DMS53 (cell line): ENCODE measurements at regions not wholly inside any gene's neighbourhood (a gene's known extent, or its start where the extent isn't known, plus 50 kb on each side); places are given as distances from the start of the nearest gene placed in this dataset.
A peak's percentile ranks its signal among the peaks of the same experiment; 100 is the strongest.
"Not testable (repeated sequence)": the region's sequence is repeated elsewhere in the genome, so short reads cannot be mapped to it uniquely, and the experiment has no call there.

ENCODE experiments used
- DNase-seq: peaks from one replicate; lab custom pipeline; 2025; lab: John Stamatoyannopoulos, UW

GRCh38 chr12:88756153-88756552, 175.9 kb upstream of the KITLG start:
- DNase-seq = no peak

GRCh38 chr12:88753707-88754106, 173.4 kb upstream of the KITLG start:
- DNase-seq = no peak

- no peak for DNase-seq
Observed at GRCh38 chr12:88753066-88753465, 172.8 kb upstream of the KITLG start.

- no peak for DNase-seq
Observed at GRCh38 chr12:88752183-88752582, 171.9 kb upstream of the KITLG start.

DNA sequence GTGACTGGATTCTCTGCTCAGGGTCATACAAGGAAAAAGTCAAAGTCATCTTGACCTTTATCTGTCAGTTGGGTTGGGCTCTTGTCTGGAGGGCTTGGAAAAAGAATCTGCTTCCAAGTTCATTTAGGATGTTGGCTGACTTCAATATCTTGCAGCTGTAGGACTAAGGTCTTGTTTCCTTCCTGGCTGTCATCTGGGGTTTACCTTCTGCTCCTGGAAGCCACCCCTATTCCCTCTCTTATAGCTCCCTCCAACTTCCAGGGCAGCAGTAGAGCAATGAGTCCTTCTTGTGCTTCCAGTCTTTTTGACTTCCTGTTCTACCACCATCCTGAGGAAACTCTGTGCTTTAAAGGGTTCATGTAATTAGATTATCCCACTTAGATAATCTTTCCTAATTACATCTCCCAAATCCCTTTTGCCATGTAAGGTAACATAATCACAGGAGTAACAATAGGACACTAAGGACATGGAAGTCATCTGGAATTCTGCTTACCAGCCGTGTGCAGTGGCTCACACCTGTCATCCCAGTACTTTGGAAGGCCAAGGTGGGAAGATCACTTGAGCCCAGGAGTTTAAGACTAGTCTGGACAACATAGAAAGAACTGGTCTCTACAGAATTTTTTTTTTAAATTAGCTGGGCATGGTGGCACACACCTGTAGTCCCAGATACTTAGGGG, 170.7 kb upstream of the KITLG start:
- no peak for DNase-seq

DNA sequence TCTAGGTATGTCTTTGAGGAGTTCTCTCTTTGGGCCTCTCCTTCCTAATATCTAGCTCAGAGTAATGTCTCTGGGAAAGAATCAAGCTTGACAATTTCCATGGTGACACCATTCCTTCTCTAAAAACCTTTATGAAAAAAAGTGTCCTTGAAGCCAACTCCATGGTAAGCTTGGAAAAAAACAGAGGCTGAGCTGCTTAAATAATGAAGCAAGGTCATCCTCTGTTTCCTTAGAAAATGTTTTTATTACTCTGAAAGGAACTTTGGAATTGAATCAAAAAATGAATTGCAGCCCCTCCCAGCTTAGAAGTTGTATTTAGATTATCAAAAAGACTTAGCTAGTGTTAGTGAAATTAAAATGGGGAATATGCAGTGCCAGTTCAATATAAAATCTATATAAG, 166.1 kb upstream of the KITLG start:
- no peak for DNase-seq

DNA sequence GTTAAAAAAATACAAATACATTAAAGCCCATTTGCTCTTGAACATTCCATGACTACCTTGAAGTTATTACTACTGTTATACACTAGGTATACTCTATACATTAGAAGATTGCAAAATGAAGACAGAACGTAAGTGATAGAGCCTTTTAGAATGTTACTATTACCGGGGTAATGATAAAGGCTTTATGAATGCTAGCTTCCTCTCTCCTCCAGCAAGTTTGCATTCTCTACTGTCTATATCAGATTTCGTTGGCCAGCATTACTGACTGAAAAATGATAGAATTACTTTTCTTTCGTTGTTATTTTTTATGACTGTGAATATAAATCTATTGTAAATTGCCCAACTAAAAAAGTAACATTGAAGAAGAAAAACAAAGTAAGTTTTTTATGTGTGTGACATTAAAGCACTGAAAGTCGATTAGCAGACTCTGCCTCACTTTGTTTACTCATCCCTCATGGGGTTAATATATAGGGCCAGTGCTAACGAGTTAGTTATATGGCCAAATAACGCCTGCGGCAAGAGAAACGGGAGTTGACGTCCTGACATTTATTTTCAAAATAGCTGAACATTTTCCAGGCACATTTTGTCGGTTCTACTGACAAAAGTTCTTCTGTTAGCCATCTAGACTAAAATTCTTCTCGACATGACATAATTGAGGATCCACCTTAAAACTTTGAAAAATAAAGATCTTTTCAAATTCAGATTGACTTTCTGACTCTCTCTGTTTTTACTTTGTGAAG, 163.8 kb upstream of the KITLG start:
- no peak for DNase-seq

- DNase-seq = no peak
Observed at GRCh38 chr12:88737838-88738472, 157.7 kb upstream of the KITLG start.

GRCh38 chr12:88736031-88736430, 155.8 kb upstream of the KITLG start:
- no peak for DNase-seq

- no peak for DNase-seq
Observed at GRCh38 chr12:88733008-88733407, 152.7 kb upstream of the KITLG start.

- no peak for DNase-seq
Observed at GRCh38 chr12:88729196-88729595, 148.9 kb upstream of the KITLG start.

- DNase-seq = no peak
Observed at GRCh38 chr12:88726806-88727720, 146.8 kb upstream of the KITLG start.

DNA sequence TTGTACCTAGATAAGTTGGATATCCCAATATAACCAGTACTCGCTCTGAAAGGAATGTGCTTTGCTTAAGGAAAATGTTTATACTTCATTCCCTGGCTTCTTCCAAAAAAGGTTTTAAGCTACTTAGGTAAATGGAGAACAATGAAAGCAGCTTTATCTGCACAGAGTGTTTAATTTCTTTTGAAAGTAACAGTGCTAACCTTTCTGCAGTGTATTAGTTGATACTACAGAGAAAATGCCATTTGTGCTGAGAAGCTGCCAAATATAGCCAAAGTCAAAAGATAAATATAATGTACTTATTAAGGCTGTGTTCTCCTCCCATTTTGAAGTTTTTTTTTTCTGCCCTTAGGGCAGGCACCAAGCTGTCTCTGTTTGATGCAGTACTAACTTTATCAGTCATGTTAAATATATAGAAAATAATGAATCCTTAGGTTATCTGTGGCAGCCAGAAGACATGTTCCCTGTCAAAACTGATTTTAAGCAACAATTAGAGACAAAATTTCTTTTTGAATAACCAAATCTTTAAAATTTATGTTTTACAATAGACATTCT, 145.4 kb upstream of the KITLG start:
- DNase-seq = no peak

- no peak for DNase-seq
Observed at GRCh38 chr12:88723219-88723618, 142.9 kb upstream of the KITLG start.

GRCh38 chr12:88720785-88721650, 140.7 kb upstream of the KITLG start:
- no peak for DNase-seq

DNA sequence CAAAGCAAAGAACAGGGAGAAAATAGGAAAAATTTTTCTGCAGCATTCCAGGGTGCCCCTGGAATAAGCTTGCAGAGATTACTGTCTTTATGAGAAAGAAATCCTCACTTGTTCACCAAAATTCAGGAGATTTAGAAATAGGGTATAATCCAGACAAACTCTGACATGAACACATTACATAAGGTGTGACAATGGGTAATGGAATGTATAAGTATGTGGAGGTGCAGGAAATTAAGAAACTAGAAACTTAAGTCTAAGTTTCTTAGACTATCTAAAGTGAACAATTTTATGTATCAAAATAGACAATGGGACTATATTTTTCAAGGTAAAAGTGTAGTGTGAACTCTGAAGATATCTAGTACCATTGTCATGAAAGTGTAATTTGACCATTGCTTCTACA, 140.0 kb upstream of the KITLG start:
- DNase-seq = no peak

GRCh38 chr12:88717188-88717587, 136.9 kb upstream of the KITLG start:
- no peak for DNase-seq

- DNase-seq = peak; percentile 32
Observed at GRCh38 chr12:88716240-88716639, 136.0 kb upstream of the KITLG start.

GRCh38 chr12:88715673-88716072, 135.4 kb upstream of the KITLG start:
- no peak for DNase-seq

GRCh38 chr12:88714263-88714882, 134.1 kb upstream of the KITLG start:
- not testable (repeated sequence) for DNase-seq
